Iris pigment epithelial cell (primary cell): ENCODE measurements at regions not wholly inside any gene's neighbourhood (a gene's known extent, or its start where the extent isn't known, plus 50 kb on each side); places are given as distances from the start of the nearest gene placed in this dataset.
"Not testable (repeated sequence)": the region's sequence is repeated elsewhere in the genome, so short reads cannot be mapped to it uniquely, and the experiment has no call there.

Source experiments
- DNase-seq: peaks from one replicate; pipeline ENCODE4 v3.0.0-alpha.2; 2011; ENCODE audit warnings: low read depth

- DNase-seq = no peak
Observed at GRCh38 chr2:8334866-8335325, 347.0 kb upstream of the ID2 start.

- no peak for DNase-seq
Observed at GRCh38 chr2:8335801-8336200, 346.1 kb upstream of the ID2 start.

GRCh38 chr2:8337321-8337720, 344.5 kb upstream of the ID2 start:
- no peak for DNase-seq

GRCh38 chr2:8342407-8342806, 339.4 kb upstream of the ID2 start:
- no peak for DNase-seq

GRCh38 chr2:8343031-8343430, 338.8 kb upstream of the ID2 start:
- no peak for DNase-seq

- no peak for DNase-seq
Observed at GRCh38 chr2:8344144-8345097, 337.4 kb upstream of the ID2 start.

- no peak for DNase-seq
Observed at GRCh38 chr2:8345200-8345599, 336.7 kb upstream of the ID2 start.

- no peak for DNase-seq
Observed at GRCh38 chr2:8346208-8346607, 335.6 kb upstream of the ID2 start.

GRCh38 chr2:8346706-8347430, 335.0 kb upstream of the ID2 start:
- no peak for DNase-seq

GRCh38 chr2:8348911-8349310, 332.9 kb upstream of the ID2 start:
- not testable (repeated sequence) for DNase-seq

GRCh38 chr2:8352296-8352695, 329.6 kb upstream of the ID2 start:
- DNase-seq = no peak

GRCh38 chr2:8352989-8353388, 328.9 kb upstream of the ID2 start:
- no peak for DNase-seq

- no peak for DNase-seq
Observed at GRCh38 chr2:8355102-8355859, 326.6 kb upstream of the ID2 start.

- DNase-seq = no peak
Observed at GRCh38 chr2:8357738-8358518, 323.9 kb upstream of the ID2 start.

- no peak for DNase-seq
Observed at GRCh38 chr2:8361930-8362329, 319.9 kb upstream of the ID2 start.

GRCh38 chr2:8363161-8363560, 318.7 kb upstream of the ID2 start:
- no peak for DNase-seq

GRCh38 chr2:8364668-8365067, 317.2 kb upstream of the ID2 start:
- no peak for DNase-seq

- no peak for DNase-seq
Observed at GRCh38 chr2:8365331-8365910, 316.4 kb upstream of the ID2 start.

GRCh38 chr2:8367833-8368232, 314.0 kb upstream of the ID2 start:
- DNase-seq = no peak

- DNase-seq = no peak
Observed at GRCh38 chr2:8368463-8368862, 313.4 kb upstream of the ID2 start.

- DNase-seq = no peak
Observed at GRCh38 chr2:8369522-8369921, 312.3 kb upstream of the ID2 start.
